K562 (cell line): ENCODE measurements at regions not wholly inside any gene's neighbourhood (a gene's known extent, or its start where the extent isn't known, plus 50 kb on each side); places are given as distances from the start of the nearest gene placed in this dataset.

Experiments
- CBFB ChIP-seq: sonication (generic); formaldehyde crosslinking; IDR thresholded peaks from 2 replicates; pipeline ENCODE4 v1.4.0; 2020; ENCODE audit warnings: mild to moderate bottlenecking, missing genetic modification reagents
- CC2D1A ChIP-seq: fragments of 450-650 bp; IDR thresholded peaks from 2 replicates; pipeline ENCODE4 v1.6.1; 2017; ENCODE audit warnings: mild to moderate bottlenecking
- MECOM ChIP-seq: fragments of 250-450 bp; sonication (Bioruptor Pico); IDR thresholded peaks from 2 replicates; pipeline ENCODE4 v1.8.0; 2022; ENCODE audit warnings: inconsistent platforms
- MIER1 ChIP-seq: fragments of 450-650 bp; IDR thresholded peaks from 2 replicates; pipeline ENCODE4 v1.6.1; 2016; ENCODE audit warnings: antibody characterized with exemption, mild to moderate bottlenecking, low read depth
- ZBED1 ChIP-seq: IDR thresholded peaks from 2 replicates; pipeline ENCODE4 v1.6.1; 2014
- ZBTB49 ChIP-seq: sonication (generic); formaldehyde crosslinking; IDR thresholded peaks from 2 replicates; pipeline ENCODE4 v1.8.0; 2022; ENCODE audit warnings: missing genetic modification reagents, mild to moderate bottlenecking, borderline replicate concordance
- ZNF274 ChIP-seq: IDR thresholded peaks from 2 replicates; pipeline ENCODE4 v1.6.1; 2011; ENCODE audit warnings: low read depth, mild to moderate bottlenecking, low read length, moderate library complexity, borderline replicate concordance
- TF ChIP-seq, protein P1 (sequence below): fragments of 450-650 bp; IDR thresholded peaks from 2 replicates; pipeline ENCODE4 v1.6.1; 2017; ENCODE audit warnings: antibody characterized with exemption
- TF ChIP-seq, protein P2 (sequence below): fragments of 200-800 bp; sonication (Bioruptor generic); IDR thresholded peaks from 2 replicates; pipeline ENCODE4 v1.6.1; 2017; ENCODE audit warnings: missing genetic modification characterization, missing compliant biosample characterization

DNA sequence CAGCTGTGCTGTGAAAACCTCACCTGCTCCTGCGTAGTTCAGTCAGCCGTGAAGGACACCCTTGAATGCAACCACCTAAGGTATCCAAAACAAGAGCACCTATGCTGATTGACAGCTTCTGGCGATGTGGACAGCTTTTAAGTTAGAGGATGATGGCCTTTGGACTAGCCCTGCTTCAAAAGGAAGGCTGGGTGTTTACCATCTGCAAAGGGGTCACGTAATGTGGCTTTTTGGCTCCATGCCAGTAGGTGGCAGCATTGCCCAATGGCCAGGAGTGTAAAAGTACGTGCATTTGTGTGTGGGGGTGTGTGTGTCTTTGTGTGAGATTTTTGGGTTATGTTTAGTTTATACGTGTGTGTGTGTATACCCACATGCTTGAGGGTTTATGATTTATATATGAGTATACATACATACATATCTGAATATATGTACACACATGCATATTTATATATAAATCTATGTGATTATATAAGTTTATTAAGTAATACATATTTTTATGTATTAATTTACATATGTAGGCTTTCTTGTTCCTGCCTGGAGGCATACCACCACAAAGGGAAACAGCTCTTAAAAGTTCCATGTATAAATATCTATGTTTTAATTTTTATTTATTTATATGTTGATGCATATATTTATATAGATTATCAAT lies 236.3 kb upstream of the ANKRD30A start (continued):
- TF ChIP-seq ZBTB49 (no peak), CBFB (CRISPR knock-in tag) (no peak), CC2D1A (no peak), MECOM (CRISPR knock-in tag) (no peak), ZBED1 (no peak), MIER1 (no peak), ZNF274 (no peak)
- TF ChIP-seq, protein P1, sequence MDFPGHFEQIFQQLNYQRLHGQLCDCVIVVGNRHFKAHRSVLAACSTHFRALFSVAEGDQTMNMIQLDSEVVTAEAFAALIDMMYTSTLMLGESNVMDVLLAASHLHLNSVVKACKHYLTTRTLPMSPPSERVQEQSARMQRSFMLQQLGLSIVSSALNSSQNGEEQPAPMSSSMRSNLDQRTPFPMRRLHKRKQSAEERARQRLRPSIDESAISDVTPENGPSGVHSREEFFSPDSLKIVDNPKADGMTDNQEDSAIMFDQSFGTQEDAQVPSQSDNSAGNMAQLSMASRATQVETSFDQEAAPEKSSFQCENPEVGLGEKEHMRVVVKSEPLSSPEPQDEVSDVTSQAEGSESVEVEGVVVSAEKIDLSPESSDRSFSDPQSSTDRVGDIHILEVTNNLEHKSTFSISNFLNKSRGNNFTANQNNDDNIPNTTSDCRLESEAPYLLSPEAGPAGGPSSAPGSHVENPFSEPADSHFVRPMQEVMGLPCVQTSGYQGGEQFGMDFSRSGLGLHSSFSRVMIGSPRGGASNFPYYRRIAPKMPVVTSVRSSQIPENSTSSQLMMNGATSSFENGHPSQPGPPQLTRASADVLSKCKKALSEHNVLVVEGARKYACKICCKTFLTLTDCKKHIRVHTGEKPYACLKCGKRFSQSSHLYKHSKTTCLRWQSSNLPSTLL, result no peak
- TF ChIP-seq, protein P2, sequence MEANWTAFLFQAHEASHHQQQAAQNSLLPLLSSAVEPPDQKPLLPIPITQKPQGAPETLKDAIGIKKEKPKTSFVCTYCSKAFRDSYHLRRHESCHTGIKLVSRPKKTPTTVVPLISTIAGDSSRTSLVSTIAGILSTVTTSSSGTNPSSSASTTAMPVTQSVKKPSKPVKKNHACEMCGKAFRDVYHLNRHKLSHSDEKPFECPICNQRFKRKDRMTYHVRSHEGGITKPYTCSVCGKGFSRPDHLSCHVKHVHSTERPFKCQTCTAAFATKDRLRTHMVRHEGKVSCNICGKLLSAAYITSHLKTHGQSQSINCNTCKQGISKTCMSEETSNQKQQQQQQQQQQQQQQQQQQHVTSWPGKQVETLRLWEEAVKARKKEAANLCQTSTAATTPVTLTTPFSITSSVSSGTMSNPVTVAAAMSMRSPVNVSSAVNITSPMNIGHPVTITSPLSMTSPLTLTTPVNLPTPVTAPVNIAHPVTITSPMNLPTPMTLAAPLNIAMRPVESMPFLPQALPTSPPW (CRISPR knock-in tag), result no peak
